D721Med (cell line): ENCODE measurements at regions not wholly inside any gene's neighbourhood (a gene's known extent, or its start where the extent isn't known, plus 50 kb on each side); places are given as distances from the start of the nearest gene placed in this dataset.

Experiments used
- DNase-seq: peaks from one replicate; pipeline ENCODE4 v3.0.0; 2011; ENCODE audit warnings: low spot score; ENCODE audit not compliant: insufficient read length
- FAIRE-seq: peaks from 2 replicates; lab custom pipeline; 2011; peaks lifted over from hg19 to GRCh38; lab: Jason Lieb, UNC
- TF ChIP-seq, protein P1 (sequence below): IDR thresholded peaks from 2 replicates; pipeline ENCODE4 v1.5.1; 2012; ENCODE audit warnings: mild to moderate bottlenecking, control low read depth; ENCODE audit not compliant: insufficient read depth; ENCODE audit errors: missing control alignments

DNA sequence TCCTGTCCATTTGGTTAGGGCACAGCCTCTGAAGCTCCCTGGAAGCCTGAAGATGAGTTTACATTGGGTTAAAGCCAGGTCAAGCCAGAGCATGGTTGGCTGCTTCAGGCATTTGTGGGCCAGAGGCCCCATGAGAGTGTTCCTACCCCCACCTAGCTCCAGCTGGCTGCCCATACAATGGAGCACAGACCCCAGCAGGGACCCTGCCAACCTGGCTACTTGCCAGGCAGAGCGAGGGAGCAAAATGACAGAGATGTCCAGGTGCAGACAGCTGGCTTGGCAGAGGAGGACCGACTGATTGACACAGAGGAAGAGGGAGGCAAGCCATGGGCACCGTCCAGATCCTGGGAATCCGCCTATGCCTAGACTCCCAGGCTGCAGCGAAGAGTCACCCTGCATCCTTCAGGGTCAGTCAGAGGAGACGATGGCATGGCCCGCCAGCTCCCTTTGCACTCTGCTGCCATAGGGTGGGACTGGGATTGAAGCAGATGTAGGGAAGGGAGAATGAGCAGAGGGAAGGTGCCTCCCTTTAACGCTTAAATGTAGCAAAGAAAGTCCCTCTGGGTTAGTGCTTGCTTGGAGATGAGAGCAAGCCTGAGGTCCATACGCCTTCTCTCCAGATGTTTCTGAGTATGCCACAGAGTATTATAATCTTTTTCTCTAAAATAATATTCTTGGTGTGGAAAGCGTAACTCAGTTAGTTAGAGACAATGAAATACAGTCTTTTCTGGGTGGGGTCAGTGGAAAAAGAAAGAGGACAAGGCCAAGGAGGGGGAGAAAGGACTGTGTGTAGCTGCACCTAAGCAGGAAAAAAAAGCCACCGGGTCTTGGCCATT, 77.6 kb upstream of the FYN start:
- FAIRE-seq: no peak
- DNase-seq: no peak
- TF ChIP-seq, protein P1, sequence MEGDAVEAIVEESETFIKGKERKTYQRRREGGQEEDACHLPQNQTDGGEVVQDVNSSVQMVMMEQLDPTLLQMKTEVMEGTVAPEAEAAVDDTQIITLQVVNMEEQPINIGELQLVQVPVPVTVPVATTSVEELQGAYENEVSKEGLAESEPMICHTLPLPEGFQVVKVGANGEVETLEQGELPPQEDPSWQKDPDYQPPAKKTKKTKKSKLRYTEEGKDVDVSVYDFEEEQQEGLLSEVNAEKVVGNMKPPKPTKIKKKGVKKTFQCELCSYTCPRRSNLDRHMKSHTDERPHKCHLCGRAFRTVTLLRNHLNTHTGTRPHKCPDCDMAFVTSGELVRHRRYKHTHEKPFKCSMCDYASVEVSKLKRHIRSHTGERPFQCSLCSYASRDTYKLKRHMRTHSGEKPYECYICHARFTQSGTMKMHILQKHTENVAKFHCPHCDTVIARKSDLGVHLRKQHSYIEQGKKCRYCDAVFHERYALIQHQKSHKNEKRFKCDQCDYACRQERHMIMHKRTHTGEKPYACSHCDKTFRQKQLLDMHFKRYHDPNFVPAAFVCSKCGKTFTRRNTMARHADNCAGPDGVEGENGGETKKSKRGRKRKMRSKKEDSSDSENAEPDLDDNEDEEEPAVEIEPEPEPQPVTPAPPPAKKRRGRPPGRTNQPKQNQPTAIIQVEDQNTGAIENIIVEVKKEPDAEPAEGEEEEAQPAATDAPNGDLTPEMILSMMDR: no peak

- FAIRE-seq: no peak
Measured at GRCh38 chr6:111951497-111952085, 78.3 kb upstream of the FYN start.

DNA sequence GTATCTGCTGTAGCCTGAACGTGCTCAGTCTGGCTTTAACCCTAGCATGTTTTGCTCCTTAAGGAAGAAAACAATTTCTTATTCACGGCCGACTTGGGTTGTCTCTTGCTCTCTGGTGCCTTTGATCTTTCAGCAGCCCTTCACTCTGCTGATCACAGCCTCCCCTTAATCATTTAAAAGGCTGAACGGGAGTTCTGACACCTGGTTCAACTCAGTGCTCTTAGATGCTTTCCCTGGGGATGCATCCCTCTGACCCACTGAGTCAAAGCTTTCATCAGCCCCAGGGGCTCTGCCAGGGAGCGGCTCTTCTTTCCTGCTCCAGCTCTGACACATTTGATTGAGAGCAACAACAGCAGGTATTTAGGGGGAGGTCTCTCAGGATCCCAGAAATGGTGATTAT, 79.0 kb upstream of the FYN start:
- no peak for FAIRE-seq

More at GRCh38 chr6:111951497-111952085, 78.3 kb upstream of the FYN start:
- no peak for DNase-seq
- TF ChIP-seq, protein P1: no peak

GRCh38 chr6:111952821-111953540, 79.7 kb upstream of the FYN start:
- DNase-seq (no peak), FAIRE-seq (no peak)
- TF ChIP-seq, protein P1: no peak

More for the DNA sequence above, 79.0 kb upstream of the FYN start:
- DNase-seq: no peak
- TF ChIP-seq, protein P1: no peak

- FAIRE-seq: no peak
- TF ChIP-seq, protein P1: no peak
- DNase-seq: no peak
Measured at GRCh38 chr6:111956098-111956497, 82.8 kb upstream of the FYN start.

GRCh38 chr6:111957623-111958315, 84.5 kb upstream of the FYN start:
- FAIRE-seq (no peak), DNase-seq (no peak)
- TF ChIP-seq, protein P1: no peak
